ENCODE measurements at regions not wholly inside any gene's neighbourhood (a gene's known extent, or its start where the extent isn't known, plus 50 kb on each side); places are given as distances from the start of the nearest gene placed in this dataset.
A peak's percentile ranks its signal among the peaks of the same experiment; 100 is the strongest.

DNA sequence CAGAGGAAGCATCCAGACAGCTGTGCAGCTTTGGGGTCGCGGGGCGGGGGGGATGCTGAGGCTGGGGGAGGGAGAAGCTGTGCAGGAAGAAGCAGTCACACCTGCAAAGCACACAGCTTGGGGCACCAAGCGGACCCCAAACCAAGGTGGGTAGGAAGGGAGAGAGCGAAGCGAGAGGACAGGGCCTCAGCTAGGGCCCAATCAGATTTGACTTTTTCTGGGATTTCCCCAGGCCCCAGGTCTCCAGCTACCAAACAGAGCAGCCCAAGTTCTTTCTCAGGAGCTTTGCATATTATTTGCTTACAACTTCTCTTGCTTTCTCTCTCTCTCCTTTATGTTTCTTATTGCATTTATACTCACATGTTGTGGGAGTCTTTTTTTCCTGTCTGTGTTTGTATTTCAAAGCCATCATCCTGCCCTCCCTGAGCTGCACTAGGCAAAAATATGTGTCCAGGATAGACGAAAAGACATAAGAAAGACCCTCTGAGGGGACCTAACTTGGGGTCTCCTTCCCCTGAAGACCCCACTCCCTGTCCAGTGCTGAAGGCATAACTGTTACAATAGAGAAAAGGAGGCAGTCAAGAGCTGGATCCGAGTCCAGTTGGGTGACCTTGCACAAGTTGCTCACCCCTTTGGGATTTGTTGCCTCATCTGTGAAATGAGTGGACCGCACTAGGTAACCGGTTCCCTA lies 50.6 kb upstream of the SMNDC1 start:
- Mint-ChIP-seq H3K27me3 (ENCODE audit: unreplicated experiment) (peaks cover 5% of the 10 kb centered on the region), H3K9me3 (ENCODE audit: unreplicated experiment) (no peaks in the 10 kb centered on the region), H3K27ac (ENCODE audit: unreplicated experiment) (no peak overlapping the region), H3K4me3 (ENCODE audit: unreplicated experiment) (no peak overlapping the region), H3K36me3 (ENCODE audit: low read depth, unreplicated experiment) (no peaks in the 10 kb centered on the region), H3K4me1 (ENCODE audit: unreplicated experiment) (peaks cover 34% of the 10 kb centered on the region)
- TF ChIP-seq, protein P1, sequence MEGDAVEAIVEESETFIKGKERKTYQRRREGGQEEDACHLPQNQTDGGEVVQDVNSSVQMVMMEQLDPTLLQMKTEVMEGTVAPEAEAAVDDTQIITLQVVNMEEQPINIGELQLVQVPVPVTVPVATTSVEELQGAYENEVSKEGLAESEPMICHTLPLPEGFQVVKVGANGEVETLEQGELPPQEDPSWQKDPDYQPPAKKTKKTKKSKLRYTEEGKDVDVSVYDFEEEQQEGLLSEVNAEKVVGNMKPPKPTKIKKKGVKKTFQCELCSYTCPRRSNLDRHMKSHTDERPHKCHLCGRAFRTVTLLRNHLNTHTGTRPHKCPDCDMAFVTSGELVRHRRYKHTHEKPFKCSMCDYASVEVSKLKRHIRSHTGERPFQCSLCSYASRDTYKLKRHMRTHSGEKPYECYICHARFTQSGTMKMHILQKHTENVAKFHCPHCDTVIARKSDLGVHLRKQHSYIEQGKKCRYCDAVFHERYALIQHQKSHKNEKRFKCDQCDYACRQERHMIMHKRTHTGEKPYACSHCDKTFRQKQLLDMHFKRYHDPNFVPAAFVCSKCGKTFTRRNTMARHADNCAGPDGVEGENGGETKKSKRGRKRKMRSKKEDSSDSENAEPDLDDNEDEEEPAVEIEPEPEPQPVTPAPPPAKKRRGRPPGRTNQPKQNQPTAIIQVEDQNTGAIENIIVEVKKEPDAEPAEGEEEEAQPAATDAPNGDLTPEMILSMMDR (IDR thresholded peaks at IDR 0.05; ENCODE audit: unreplicated experiment) = no peak
- DNase-seq (ENCODE audit: low spot score) = no peak

GRCh38 chr10:110355922-110356627 lies 51.4 kb upstream of the SMNDC1 start:
- Mint-ChIP-seq H3K4me1 (ENCODE audit: unreplicated experiment) (peaks cover 34% of the 10 kb centered on the region), H3K4me3 (ENCODE audit: unreplicated experiment) (no peak overlapping the region), H3K27ac (ENCODE audit: unreplicated experiment) (peak overlapping the region; percentile 61), H3K27me3 (ENCODE audit: unreplicated experiment) (peaks cover 5% of the 10 kb centered on the region), H3K36me3 (ENCODE audit: low read depth, unreplicated experiment) (no peaks in the 10 kb centered on the region), H3K9me3 (ENCODE audit: unreplicated experiment) (no peaks in the 10 kb centered on the region)
- TF ChIP-seq, protein P1 (IDR thresholded peaks at IDR 0.05; ENCODE audit: unreplicated experiment) = no peak
- DNase-seq (ENCODE audit: low spot score) = no peak

DNA sequence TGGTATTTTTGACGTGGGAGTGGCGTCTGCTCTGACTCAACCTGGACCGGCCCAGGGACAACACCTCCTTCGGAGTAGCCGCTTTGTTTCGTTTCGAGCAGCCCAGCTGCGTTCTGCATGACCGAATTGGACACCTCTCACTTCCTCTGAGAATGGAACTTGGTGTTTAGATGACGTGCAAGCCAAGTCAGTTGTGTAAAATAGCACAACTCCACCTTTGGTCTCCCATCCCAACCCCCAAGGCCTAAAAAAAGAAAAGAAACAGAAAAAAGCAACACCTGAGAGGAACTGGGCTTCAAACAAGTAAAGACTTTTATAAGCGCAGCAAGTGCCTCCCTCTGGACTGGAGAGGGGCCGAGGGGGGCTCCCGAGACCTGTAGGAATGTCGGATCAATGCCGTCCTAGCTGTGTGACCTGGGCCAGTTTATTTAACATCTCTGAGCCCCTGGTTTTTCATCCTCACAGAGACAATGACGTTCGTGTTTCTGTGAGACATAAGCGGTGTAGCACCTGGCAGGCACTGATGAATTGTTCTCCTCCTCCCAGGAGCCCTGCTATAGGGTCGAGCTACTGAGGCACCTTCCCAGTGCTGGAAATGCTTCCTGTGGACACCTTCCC lies 52.0 kb upstream of the SMNDC1 start:
- peaks cover 34% of the 10 kb centered on the region for H3K4me1 Mint-ChIP-seq (ENCODE audit: unreplicated experiment)
- no peaks in the 10 kb centered on the region for H3K36me3 Mint-ChIP-seq (ENCODE audit: low read depth, unreplicated experiment)
- H3K27me3 Mint-ChIP-seq (ENCODE audit: unreplicated experiment) = peaks cover 5% of the 10 kb centered on the region
- TF ChIP-seq, protein P1 (IDR thresholded peaks at IDR 0.05; ENCODE audit: unreplicated experiment) = no peak
- no peak for DNase-seq (ENCODE audit: low spot score)
- H3K27ac Mint-ChIP-seq (ENCODE audit: unreplicated experiment) = peak overlapping the region; percentile 61
- H3K9me3 Mint-ChIP-seq (ENCODE audit: unreplicated experiment) = no peaks in the 10 kb centered on the region
- H3K4me3 Mint-ChIP-seq (ENCODE audit: unreplicated experiment) = no peak overlapping the region

GRCh38 chr10:110357252-110357780 lies 52.6 kb upstream of the SMNDC1 start:
- no peaks in the 10 kb centered on the region for H3K36me3 Mint-ChIP-seq (ENCODE audit: low read depth, unreplicated experiment)
- no peak overlapping the region for H3K4me3 Mint-ChIP-seq (ENCODE audit: unreplicated experiment)
- H3K4me1 Mint-ChIP-seq (ENCODE audit: unreplicated experiment) = peaks cover 34% of the 10 kb centered on the region
- H3K27ac Mint-ChIP-seq (ENCODE audit: unreplicated experiment) = no peak overlapping the region
- DNase-seq (ENCODE audit: low spot score) = no peak
- TF ChIP-seq, protein P1 (IDR thresholded peaks at IDR 0.05; ENCODE audit: unreplicated experiment) = no peak
- H3K27me3 Mint-ChIP-seq (ENCODE audit: unreplicated experiment) = peaks cover 5% of the 10 kb centered on the region
- no peaks in the 10 kb centered on the region for H3K9me3 Mint-ChIP-seq (ENCODE audit: unreplicated experiment)
